IMR-90 (cell line): ENCODE measurements at regions not wholly inside any gene's neighbourhood (a gene's known extent, or its start where the extent isn't known, plus 50 kb on each side); places are given as distances from the start of the nearest gene placed in this dataset.

Experiments
- ATAC-seq: fragments of 200-7000 bp; cut with Tn5 transposase; 2 replicates; pipeline ENCODE4 v1.9.1; 2020; ENCODE audit warnings: low read depth, mild to moderate bottlenecking, moderate library complexity
- BruUV-seq: library from RNA; stranded (reverse); fragments of 400-500 nt; replicated peaks from 2 replicates; lab custom pipeline; 2021; lab: Mats Ljungman, UMichigan
- CTCF ChIA-PET: fragments of 300-600 bp; formaldehyde crosslinking; extraction: SDS; loops from one replicate; lab custom pipeline; 2021; ENCODE audit warnings: antibody characterized with exemption; lab: Yijun Ruan, JAX
- POLR2A ChIA-PET: fragments of 300-600 bp; sonication (Branson Sonifier 250); formaldehyde crosslinking; loops from one replicate; lab custom pipeline; 2022; ENCODE audit warnings: antibody characterized with exemption; ENCODE audit not compliant: unreplicated experiment; lab: Charles Lee
- DNase-seq: peaks from one replicate; pipeline ENCODE4 v3.0.0; 2013
- H2AFZ ChIP-seq: replicated peaks from 2 replicates; pipeline ENCODE3; 2013; ENCODE audit warnings: low read length, mild to moderate bottlenecking; ENCODE audit not compliant: poor library complexity
- H2AK5ac ChIP-seq: 2 replicates; pipeline ENCODE4 v1.6.1; 2013; ENCODE audit warnings: low read depth, low read length, inconsistent platforms
- H2AK9ac ChIP-seq: replicated peaks from 2 replicates; pipeline ENCODE3; 2013; ENCODE audit warnings: mild to moderate bottlenecking, low read depth, low read length, moderate library complexity; ENCODE audit not compliant: poor library complexity
- H2BK120ac ChIP-seq: 2 replicates; pipeline ENCODE4 v1.6.1; 2013; ENCODE audit warnings: low read depth, low read length, inconsistent platforms
- H2BK15ac ChIP-seq: 3 replicates; pipeline ENCODE4 v1.6.1; 2013; ENCODE audit warnings: low read depth, low read length, inconsistent platforms
- H2BK20ac ChIP-seq: 2 replicates; pipeline ENCODE4 v1.6.1; 2013; ENCODE audit warnings: low read depth, mild to moderate bottlenecking, inconsistent platforms, low read length, moderate library complexity
- H2BK5ac ChIP-seq: 2 replicates; pipeline ENCODE4 v1.6.1; 2013; ENCODE audit warnings: mild to moderate bottlenecking, low read depth, low read length, inconsistent platforms; ENCODE audit not compliant: poor library complexity, severe bottlenecking
- H3K14ac ChIP-seq: replicated peaks from 2 replicates; pipeline ENCODE4 v1.6.1; 2013; ENCODE audit warnings: low read depth, low read length, inconsistent platforms
- H3K18ac ChIP-seq: 2 replicates; pipeline ENCODE4 v1.6.1; 2013; ENCODE audit warnings: low read depth, low read length, control low read depth
- H3K23ac ChIP-seq: 2 replicates; pipeline ENCODE4 v1.6.1; 2013; ENCODE audit warnings: low read depth, low read length, inconsistent platforms
- H3K27ac ChIP-seq: 2 replicates; pipeline ENCODE4 v1.5.1; 2013; ENCODE audit warnings: mild to moderate bottlenecking, control low read depth, low read length; ENCODE audit not compliant: insufficient read depth
- H3K27me3 ChIP-seq: 2 replicates; pipeline ENCODE4 v1.6.1; 2013; ENCODE audit warnings: low read length; ENCODE audit not compliant: control insufficient read depth, insufficient read depth
- H3K36me3 ChIP-seq: 2 replicates; pipeline ENCODE4 v1.6.1; 2013; ENCODE audit warnings: low read length, mixed read lengths; ENCODE audit not compliant: control insufficient read depth, insufficient read depth
- H3K4ac ChIP-seq: 2 replicates; pipeline ENCODE4 v1.6.1; 2013; ENCODE audit warnings: low read depth, low read length, inconsistent platforms
- H3K4me1 ChIP-seq: 2 replicates; pipeline ENCODE4 v1.6.1; 2013; ENCODE audit warnings: low read length, mixed read lengths; ENCODE audit not compliant: control insufficient read depth, insufficient read depth
- H3K4me2 ChIP-seq: 2 replicates; pipeline ENCODE4 v1.6.1; 2013; ENCODE audit warnings: low read depth, mild to moderate bottlenecking, control low read depth, low read length, moderate library complexity
- H3K4me3 ChIP-seq: 2 replicates; pipeline ENCODE4 v1.5.1; 2013; ENCODE audit warnings: low read depth, mild to moderate bottlenecking, control low read depth, low read length, moderate library complexity; ENCODE audit not compliant: insufficient read depth
- H3K56ac ChIP-seq: 2 replicates; pipeline ENCODE4 v1.6.1; 2013; ENCODE audit warnings: low read length, inconsistent platforms; ENCODE audit not compliant: insufficient read depth; ENCODE audit errors: extremely low read depth
- H3K79me1 ChIP-seq, 2 experiments: 2 replicates each; pipeline ENCODE4 v1.6.1; 2013; ENCODE audit warnings: low read length in 2 of 2, inconsistent platforms in 1 of 2, low read depth in 1 of 2
- H3K9ac ChIP-seq: 2 replicates; pipeline ENCODE4 v1.6.1; 2013; ENCODE audit warnings: low read depth, low read length, control low read depth
- H3K9me1 ChIP-seq: 2 replicates; pipeline ENCODE4 v1.6.1; 2013; ENCODE audit warnings: low read length, inconsistent platforms; ENCODE audit not compliant: insufficient read depth
- H3K9me3 ChIP-seq: 2 replicates; pipeline ENCODE4 v1.6.1; 2013; ENCODE audit warnings: low read length; ENCODE audit not compliant: control insufficient read depth, insufficient read depth
- H4K20me1 ChIP-seq: 2 replicates; pipeline ENCODE4 v1.6.1; 2013; ENCODE audit warnings: low read length, inconsistent platforms; ENCODE audit not compliant: insufficient read depth
- H4K5ac ChIP-seq: 2 replicates; pipeline ENCODE4 v1.6.1; 2013; ENCODE audit warnings: mild to moderate bottlenecking, low read depth, low read length, control low read depth
- H4K8ac ChIP-seq, 2 experiments: 2 replicates each; pipeline ENCODE4 v1.6.1; 2013; ENCODE audit warnings: low read depth in 2 of 2, low read length in 2 of 2, control low read depth in 1 of 2, inconsistent platforms in 1 of 2
- H4K91ac ChIP-seq: 2 replicates; pipeline ENCODE4 v1.6.1; 2013; ENCODE audit warnings: low read depth, low read length, inconsistent platforms; ENCODE audit not compliant: insufficient read depth
- FOS ChIP-seq: fragments of 150-350 bp; IDR thresholded peaks from 2 replicates; pipeline ENCODE4 v1.6.1; 2016; ENCODE audit warnings: low read depth, low read length
- MAZ ChIP-seq: IDR thresholded peaks from 2 replicates; pipeline ENCODE4 v1.6.1; 2012; ENCODE audit warnings: low read depth, mild to moderate bottlenecking, low read length, improper control_type of control experiment, moderate library complexity, borderline replicate concordance
- NFE2L2 ChIP-seq: fragments of 150-350 bp; IDR thresholded peaks from 2 replicates; pipeline ENCODE4 v1.6.1; 2016; ENCODE audit warnings: low read depth, mild to moderate bottlenecking, low read length
- RFX5 ChIP-seq: IDR thresholded peaks from 2 replicates; pipeline ENCODE4 v1.8.0; 2012; ENCODE audit warnings: low read depth, mild to moderate bottlenecking, low read length, moderate library complexity
- WGBS, 2 experiments: methylation state at CpG; one replicate each; pipeline versions ENCODE4 v1.1.5 to v1.1.7; 2013; ENCODE audit warnings: missing lambda C conversion rate in 2 of 2; ENCODE audit not compliant: insufficient read length in 1 of 2; ENCODE audit errors: extremely low coverage in 2 of 2; 5-methylcytosine and 5-hydroxymethylcytosine counted together
- dilution Hi-C: fragments of 300-500 bp; cut with HindIII; formaldehyde crosslinking; loops from one replicate; pipeline ENCODE4 v1.14.3; 2018; ENCODE audit warnings: low sequenced_read_pairs; ENCODE audit not compliant: unreplicated experiment
- in situ Hi-C: fragments of 300-500 bp; cut with MboI; formaldehyde crosslinking; loops from 3 replicates; pipeline ENCODE4 v1.14.3; 2019; ENCODE audit warnings: low sequenced_read_pairs, inconsistent platforms, mixed read lengths
- intact Hi-C: fragments of 100-400 bp; cut with micrococcal nuclease; formaldehyde crosslinking; loops from 2 replicates; pipeline ENCODE4 v1.10.0; 2022

DNA sequence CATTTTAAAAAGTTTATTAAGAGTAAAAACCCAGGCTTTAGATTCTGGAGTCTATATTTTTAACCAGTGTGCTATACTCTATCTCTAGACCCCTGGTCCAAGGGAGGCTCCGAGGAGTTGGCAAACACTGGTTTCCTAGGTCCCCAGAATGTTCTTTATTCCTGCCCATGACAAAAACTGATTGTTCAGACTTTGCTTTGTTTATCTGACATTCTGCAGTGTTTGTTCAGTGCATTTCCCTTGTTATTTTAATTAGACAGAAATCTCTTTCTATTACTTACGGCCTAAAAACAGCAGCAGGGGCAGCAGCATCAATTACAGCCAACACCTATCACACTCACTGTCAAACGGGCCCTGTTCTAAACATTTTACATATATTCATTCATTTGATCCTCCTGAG lies 2011.6 kb upstream of the WWC1 start:
- Histone ChIP-seq H3K9ac (no peak overlapping the region), H3K56ac (no peak overlapping the region), H2BK20ac (no peak overlapping the region), H3K4me3 (no peak overlapping the region), H3K4me2 (no peak overlapping the region), H3K4me1 (no peaks in the 10 kb centered on the region), H3K14ac (no peak overlapping the region), H3K9me3 (peaks cover 2% of the 10 kb centered on the region; the same call in 1 of the 2 replicates), H4K5ac (no peak overlapping the region), H3K27me3 (no peaks in the 10 kb centered on the region), H4K20me1 (no peaks in the 10 kb centered on the region), H3K79me1 (no peaks in the 10 kb centered on the region), H2BK120ac (no peak overlapping the region), H2AK5ac (no peak overlapping the region), H3K27ac (no peak overlapping the region), H2BK5ac (no peak overlapping the region), H3K18ac (no peak overlapping the region), H2BK15ac (no peak overlapping the region), H2AFZ (no peak overlapping the region), H3K4ac (no peak overlapping the region), H2AK9ac (no peak overlapping the region), H3K23ac (no peak overlapping the region), H3K9me1 (no peaks in the 10 kb centered on the region), H4K8ac (no peak overlapping the region), H3K36me3 (no peaks in the 10 kb centered on the region), H4K91ac (no peak overlapping the region)
- intact Hi-C loops = no loop called here
- no peak for TF ChIP-seq MAZ
- TF ChIP-seq NFE2L2 = no peak
- TF ChIP-seq RFX5 = no peak
- TF ChIP-seq FOS = no peak
- ATAC-seq (no peak), DNase-seq (no peak)
- POLR2A ChIA-PET = no interaction called here
- CTCF ChIA-PET = no interaction called here
- dilution Hi-C loops = no loop called here
- WGBS, 2 experiments = no CpG with 5 or more reads among the region's 3 CpGs
- no TSS peak for BruUV-seq
- in situ Hi-C loops = no loop called here
